ENCODE measurements at regions not wholly inside any gene's neighbourhood (a gene's known extent, or its start where the extent isn't known, plus 50 kb on each side); places are given as distances from the start of the nearest gene placed in this dataset.

GRCh38 chr6:85706272-85706671, 63.6 kb upstream of the SYNCRIP start:
- TF ChIP-seq EP300 (IDR thresholded peaks at IDR 0.05; ENCODE audit: borderline replicate concordance) (no peak), REST (IDR thresholded peaks at IDR 0.05; ENCODE audit: low read depth) (no peak), MAX (IDR thresholded peaks at IDR 0.05) (no peak), NFIC (IDR thresholded peaks at IDR 0.05) (no peak), FOXM1 (IDR thresholded peaks at IDR 0.05; ENCODE audit: borderline replicate concordance, low read depth) (no peak), EGR1 (IDR thresholded peaks at IDR 0.05) (no peak)
